CD8-positive, alpha-beta memory T cell (primary cell): ENCODE measurements at regions not wholly inside any gene's neighbourhood (a gene's known extent, or its start where the extent isn't known, plus 50 kb on each side); places are given as distances from the start of the nearest gene placed in this dataset.

ENCODE experiments used
- CTCF ChIA-PET: fragments of 350-600 bp; sonication (Branson Sonifier 250); formaldehyde crosslinking; loops from one replicate; lab custom pipeline; 2021; ENCODE audit warnings: antibody characterized with exemption; lab: Charles Lee
- POLR2A ChIA-PET: fragments of 350-600 bp; sonication (Branson Sonifier 250); formaldehyde crosslinking; loops from one replicate; lab custom pipeline; 2021; ENCODE audit warnings: antibody characterized with exemption; lab: Charles Lee
- DNase-seq, 5 donors: peaks; one replicate each; pipeline versions ENCODE4 v3.0.0 to v3.0.0-alpha.2; 2020 to 2022; ENCODE audit warnings: mixed read lengths in 1 of 5
- H3K27ac ChIP-seq: one replicate; pipeline ENCODE4 v1.7.0; 2013; ENCODE audit warnings: low read depth, mild to moderate bottlenecking, low read length, moderate library complexity
- H3K27me3 ChIP-seq: 2 replicates; pipeline ENCODE4 v1.7.0; 2013; ENCODE audit warnings: low read length, mild to moderate bottlenecking; ENCODE audit not compliant: insufficient read depth, poor library complexity, severe bottlenecking
- H3K36me3 ChIP-seq: 2 replicates; pipeline ENCODE4 v1.7.0; 2013; ENCODE audit warnings: mild to moderate bottlenecking, low read length, moderate library complexity; ENCODE audit not compliant: insufficient read depth
- H3K4me1 ChIP-seq: 2 replicates; pipeline ENCODE4 v1.7.0; 2013; ENCODE audit warnings: mild to moderate bottlenecking, low read length, moderate library complexity; ENCODE audit not compliant: insufficient read depth
- H3K4me3 ChIP-seq: 2 replicates; pipeline ENCODE4 v1.7.0; 2013; ENCODE audit warnings: mild to moderate bottlenecking, low read length
- H3K9me3 ChIP-seq: 2 replicates; pipeline ENCODE4 v1.7.0; 2013; ENCODE audit warnings: mild to moderate bottlenecking, low read length
- H3K27ac Mint-ChIP-seq, 8 donors: one replicate each; pipeline ENCODE4 v1.8.0; 2020 to 2021; ENCODE audit warnings: mixed read lengths in 8 of 8, mild to moderate bottlenecking in 6 of 8, inconsistent platforms in 3 of 8, moderate library complexity in 3 of 8
- H3K27me3 Mint-ChIP-seq, 2 donors: one replicate each; pipeline ENCODE4 v1.8.0; 2020 to 2021; ENCODE audit warnings: mixed read lengths in 2 of 2, mild to moderate bottlenecking in 1 of 2, moderate library complexity in 1 of 2
- H3K36me3 Mint-ChIP-seq, 3 donors: one replicate each; pipeline ENCODE4 v1.8.0; 2020 to 2021; ENCODE audit warnings: mixed read lengths in 3 of 3, inconsistent platforms in 1 of 3, mild to moderate bottlenecking in 1 of 3
- H3K4me1 Mint-ChIP-seq, 3 donors: one replicate each; pipeline ENCODE4 v1.8.0; 2020 to 2021; ENCODE audit warnings: mixed read lengths in 3 of 3, inconsistent platforms in 1 of 3, mild to moderate bottlenecking in 1 of 3
- H3K4me3 Mint-ChIP-seq, 7 donors: one replicate each; pipeline ENCODE4 v1.8.0; 2020 to 2021; ENCODE audit warnings: mixed read lengths in 7 of 7, mild to moderate bottlenecking in 6 of 7, moderate library complexity in 4 of 7, inconsistent platforms in 2 of 7
- H3K9me3 Mint-ChIP-seq, 5 donors: one replicate each; pipeline ENCODE4 v1.8.0; 2020 to 2022; ENCODE audit warnings: mixed read lengths in 5 of 5, mild to moderate bottlenecking in 3 of 5, moderate library complexity in 2 of 5, inconsistent platforms in 1 of 5

- ChIA-PET POLR2A (no interaction called here), CTCF (no interaction called here)
- no peak for DNase-seq
- Mint-ChIP-seq H3K36me3 (no peaks in the 10 kb centered on the region), H3K27me3 (peaks cover 0 to 1% of the 10 kb centered on the region in 2 donors), H3K27ac (no peak overlapping the region), H3K9me3 (peaks cover 0 to 7% (median under 1%) of the 10 kb centered on the region in 5 donors), H3K4me1 (no peaks in the 10 kb centered on the region), H3K4me3 (no peak overlapping the region)
- Histone ChIP-seq H3K4me3 (no peak overlapping the region), H3K27me3 (no peaks in the 10 kb centered on the region), H3K9me3 (no peaks in the 10 kb centered on the region), H3K4me1 (no peaks in the 10 kb centered on the region), H3K36me3 (no peaks in the 10 kb centered on the region), H3K27ac (no peak overlapping the region)
These were observed 321.5 kb upstream of the POU3F4 start for GRCh38 chrX:83186632-83187031.
